HG03039 (cell line): ENCODE measurements at regions not wholly inside any gene's neighbourhood (a gene's known extent, or its start where the extent isn't known, plus 50 kb on each side); places are given as distances from the start of the nearest gene placed in this dataset.

Experiments used
- ATAC-seq: cut with Tn5 transposase; IDR thresholded peaks from one replicate; pipeline ENCODE4 v1.9.1; 2021; ENCODE audit warnings: mild to moderate bottlenecking, moderate library complexity; ENCODE audit not compliant: unreplicated experiment

GRCh38 chr21:16855164-16855667 is 657.6 kb upstream of the CXADR start:
- no peak for ATAC-seq

- ATAC-seq = no peak
Observed at GRCh38 chr21:16863362-16863905, 649.4 kb upstream of the CXADR start.

GRCh38 chr21:16863908-16864307 is 648.9 kb upstream of the CXADR start:
- no peak for ATAC-seq

GRCh38 chr21:16865632-16866031 is 647.2 kb upstream of the CXADR start:
- ATAC-seq = no peak

GRCh38 chr21:16866851-16867250 is 646.0 kb upstream of the CXADR start:
- no peak for ATAC-seq

GRCh38 chr21:16870103-16870502 is 642.7 kb upstream of the CXADR start:
- no peak for ATAC-seq

- ATAC-seq = no peak
Observed at GRCh38 chr21:16872616-16873015, 640.2 kb upstream of the CXADR start.

- ATAC-seq = no peak
Observed at GRCh38 chr21:16873176-16873575, 639.7 kb upstream of the CXADR start.

- no peak for ATAC-seq
Observed at GRCh38 chr21:16873596-16873995, 639.2 kb upstream of the CXADR start.

- ATAC-seq = no peak
Observed at GRCh38 chr21:16879479-16879878, 633.4 kb upstream of the CXADR start.

GRCh38 chr21:16891821-16892220 is 621.0 kb upstream of the CXADR start:
- no peak for ATAC-seq

GRCh38 chr21:16900685-16901084 is 612.2 kb upstream of the CXADR start:
- no peak for ATAC-seq

GRCh38 chr21:16908077-16908476 is 604.8 kb upstream of the CXADR start:
- no peak for ATAC-seq

GRCh38 chr21:16910435-16911165 is 602.2 kb upstream of the CXADR start:
- no peak for ATAC-seq

GRCh38 chr21:16911166-16911607 is 601.7 kb upstream of the CXADR start:
- ATAC-seq = no peak

GRCh38 chr21:16912075-16912474 is 600.8 kb upstream of the CXADR start:
- no peak for ATAC-seq

- no peak for ATAC-seq
Observed at GRCh38 chr21:16913010-16913409, 599.8 kb upstream of the CXADR start.

- no peak for ATAC-seq
Observed at GRCh38 chr21:16928439-16928838, 584.4 kb upstream of the CXADR start.

GRCh38 chr21:16932314-16932713 is 580.5 kb upstream of the CXADR start:
- no peak for ATAC-seq

- no peak for ATAC-seq
Observed at GRCh38 chr21:16942703-16943102, 570.1 kb upstream of the CXADR start.

- no peak for ATAC-seq
Observed at GRCh38 chr21:16943231-16943630, 569.6 kb upstream of the CXADR start.

- no peak for ATAC-seq
Observed at GRCh38 chr21:16945580-16945979, 567.3 kb upstream of the CXADR start.

- no peak for ATAC-seq
Observed at GRCh38 chr21:16956824-16957223, 556.0 kb upstream of the CXADR start.
